Smooth muscle cell (in vitro differentiated cells): ENCODE measurements at regions not wholly inside any gene's neighbourhood (a gene's known extent, or its start where the extent isn't known, plus 50 kb on each side); places are given as distances from the start of the nearest gene placed in this dataset.

Experiments
- DNase-seq: peaks from one replicate; lab custom pipeline; 2025; ENCODE audit not compliant: unreplicated experiment; lab: John Stamatoyannopoulos, UW
- H2AFZ ChIP-seq: fragments of 200-600 bp; sonication (generic); 2 replicates; pipeline ENCODE4 v1.6.0; 2016; ENCODE audit warnings: antibody characterized with exemption, low read depth, mild to moderate bottlenecking
- H3F3A ChIP-seq: fragments of 200-600 bp; sonication (generic); 2 replicates; pipeline ENCODE4 v1.6.0; 2017; ENCODE audit warnings: antibody characterized with exemption, low read depth
- H3K27ac ChIP-seq: fragments of 200-600 bp; sonication (generic); 2 replicates; pipeline ENCODE4 v1.5.1; 2016; ENCODE audit warnings: low read depth, mild to moderate bottlenecking
- H3K27me3 ChIP-seq: fragments of 200-600 bp; sonication (generic); 2 replicates; pipeline ENCODE4 v1.6.1; 2016; ENCODE audit warnings: low read depth, mild to moderate bottlenecking
- H3K36me3 ChIP-seq: fragments of 200-600 bp; sonication (generic); 2 replicates; pipeline ENCODE4 v1.5.1; 2016; ENCODE audit warnings: low read depth
- H3K4me1 ChIP-seq: fragments of 200-600 bp; sonication (generic); 2 replicates; pipeline ENCODE4 v1.5.1; 2016; ENCODE audit warnings: low read depth
- H3K4me2 ChIP-seq: fragments of 200-600 bp; sonication (generic); 2 replicates; pipeline ENCODE4 v1.6.0; 2016; ENCODE audit warnings: mild to moderate bottlenecking
- H3K4me3 ChIP-seq: fragments of 200-600 bp; sonication (generic); 2 replicates; pipeline ENCODE4 v1.5.1; 2016; ENCODE audit warnings: mild to moderate bottlenecking
- H3K79me2 ChIP-seq: fragments of 200-600 bp; sonication (generic); 2 replicates; pipeline ENCODE4 v1.6.0; 2016; ENCODE audit warnings: low read depth, mild to moderate bottlenecking
- H3K9ac ChIP-seq: fragments of 200-600 bp; sonication (generic); 2 replicates; pipeline ENCODE4 v1.6.0; 2016; ENCODE audit warnings: low read depth
- H3K9me3 ChIP-seq: fragments of 200-600 bp; sonication (generic); replicated peaks from 2 replicates; pipeline ENCODE4 v1.5.1; 2016; ENCODE audit warnings: low read depth
- H4K20me1 ChIP-seq: fragments of 200-600 bp; sonication (generic); 2 replicates; pipeline ENCODE4 v1.6.0; 2016; ENCODE audit warnings: low read depth
- WGBS: methylation state at CpG from one replicate; pipeline ENCODE4 v1.1.7; 2016; ENCODE audit warnings: low lambda C conversion rate; 5-methylcytosine and 5-hydroxymethylcytosine counted together
- TF ChIP-seq, protein P1 (sequence below): fragments of 200-600 bp; sonication (generic); IDR thresholded peaks from 2 replicates; pipeline ENCODE4 v1.5.1; 2017; ENCODE audit warnings: borderline replicate concordance, mild to moderate bottlenecking, antibody characterized with exemption; ENCODE audit not compliant: insufficient read depth, poor library complexity, severe bottlenecking

DNA sequence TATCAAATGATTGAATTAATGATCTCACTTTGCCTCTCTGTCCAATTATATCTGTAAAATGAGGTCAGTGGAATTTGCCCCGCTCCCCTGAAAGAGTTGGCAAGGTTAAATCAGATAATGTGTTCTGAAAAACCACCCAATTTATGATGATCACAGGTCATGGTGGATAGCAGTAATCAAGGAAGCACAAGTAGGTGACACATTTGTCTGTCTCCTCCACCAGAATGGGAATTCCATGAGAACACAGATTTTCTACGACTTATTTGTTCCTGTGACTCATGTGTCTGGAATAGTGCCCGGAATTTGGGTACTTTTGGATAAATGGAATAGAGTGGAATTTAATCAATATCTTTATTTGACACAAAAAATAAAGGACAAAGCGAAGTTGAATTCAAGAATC, 220.9 kb upstream of the SUCLG2 start:
- Histone ChIP-seq H3K79me2 (no peaks in the 10 kb centered on the region), H3K4me2 (no peak overlapping the region), H3F3A (no peaks in the 10 kb centered on the region), H2AFZ (no peak overlapping the region), H4K20me1 (no peaks in the 10 kb centered on the region), H3K27me3 (no peaks in the 10 kb centered on the region), H3K9ac (no peak overlapping the region), H3K9me3 (no peaks in the 10 kb centered on the region), H3K4me3 (no peak overlapping the region), H3K27ac (no peak overlapping the region), H3K36me3 (no peaks in the 10 kb centered on the region), H3K4me1 (no peaks in the 10 kb centered on the region)
- TF ChIP-seq, protein P1, sequence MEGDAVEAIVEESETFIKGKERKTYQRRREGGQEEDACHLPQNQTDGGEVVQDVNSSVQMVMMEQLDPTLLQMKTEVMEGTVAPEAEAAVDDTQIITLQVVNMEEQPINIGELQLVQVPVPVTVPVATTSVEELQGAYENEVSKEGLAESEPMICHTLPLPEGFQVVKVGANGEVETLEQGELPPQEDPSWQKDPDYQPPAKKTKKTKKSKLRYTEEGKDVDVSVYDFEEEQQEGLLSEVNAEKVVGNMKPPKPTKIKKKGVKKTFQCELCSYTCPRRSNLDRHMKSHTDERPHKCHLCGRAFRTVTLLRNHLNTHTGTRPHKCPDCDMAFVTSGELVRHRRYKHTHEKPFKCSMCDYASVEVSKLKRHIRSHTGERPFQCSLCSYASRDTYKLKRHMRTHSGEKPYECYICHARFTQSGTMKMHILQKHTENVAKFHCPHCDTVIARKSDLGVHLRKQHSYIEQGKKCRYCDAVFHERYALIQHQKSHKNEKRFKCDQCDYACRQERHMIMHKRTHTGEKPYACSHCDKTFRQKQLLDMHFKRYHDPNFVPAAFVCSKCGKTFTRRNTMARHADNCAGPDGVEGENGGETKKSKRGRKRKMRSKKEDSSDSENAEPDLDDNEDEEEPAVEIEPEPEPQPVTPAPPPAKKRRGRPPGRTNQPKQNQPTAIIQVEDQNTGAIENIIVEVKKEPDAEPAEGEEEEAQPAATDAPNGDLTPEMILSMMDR = no peak
- DNase-seq = no peak
- WGBS = 75% methylated on average over 4 of the region's 4 CpGs

DNA sequence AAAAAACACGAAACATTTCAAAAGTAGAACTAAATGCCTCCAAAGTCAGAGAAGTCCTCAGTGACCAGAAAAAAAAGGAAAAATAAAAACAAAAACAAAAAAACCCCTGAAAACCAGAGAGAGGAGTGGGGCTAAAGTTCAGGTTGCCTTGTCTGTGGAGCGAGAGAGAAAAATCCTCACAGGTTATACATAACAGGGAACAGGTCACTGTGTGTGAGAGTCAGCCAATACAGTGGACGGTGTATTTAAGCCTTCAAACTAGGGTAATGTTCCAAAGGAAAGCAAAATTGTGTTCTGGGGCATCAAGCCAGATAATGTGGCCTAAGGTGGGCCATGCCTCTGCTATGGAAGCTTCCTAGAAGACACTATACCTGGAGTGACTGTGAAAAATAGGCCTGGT, 216.1 kb upstream of the SUCLG2 start:
- no peak overlapping the region for H3K4me3 ChIP-seq
- WGBS = 99% methylated on average over 3 of the region's 3 CpGs

DNA sequence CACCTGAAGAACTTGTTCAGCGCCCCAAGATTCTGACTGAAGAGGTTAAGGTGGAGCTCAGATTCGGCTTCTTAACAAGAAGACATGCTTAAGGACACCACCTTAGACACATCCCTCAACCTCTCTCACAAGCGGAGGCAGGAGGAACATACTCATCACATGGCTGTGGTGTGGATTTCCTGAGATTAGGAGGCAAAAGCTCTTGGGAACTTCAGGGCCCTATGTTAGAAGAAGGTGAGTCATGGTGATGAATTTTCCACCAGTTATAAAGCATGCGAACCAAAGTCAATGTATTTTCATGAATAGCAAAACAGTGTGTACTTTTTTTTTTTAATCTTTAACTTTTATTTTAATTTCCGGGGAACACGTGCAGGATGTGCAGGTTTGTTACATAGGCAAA, 212.2 kb upstream of the SUCLG2 start:
- no peaks in the 10 kb centered on the region for H3K36me3 ChIP-seq
- 88% methylated on average over 6 of the region's 6 CpGs for WGBS
- no peaks in the 10 kb centered on the region for H3K79me2 ChIP-seq
- no peaks in the 10 kb centered on the region for H3K27me3 ChIP-seq
- H3K9ac ChIP-seq = no peak overlapping the region
- no peak overlapping the region for H3K4me2 ChIP-seq
- H3F3A ChIP-seq = no peaks in the 10 kb centered on the region
- no peak for DNase-seq
- TF ChIP-seq, protein P1 = no peak
- H3K9me3 ChIP-seq = no peaks in the 10 kb centered on the region
- no peak overlapping the region for H3K27ac ChIP-seq
- H3K4me1 ChIP-seq = no peaks in the 10 kb centered on the region
- no peaks in the 10 kb centered on the region for H4K20me1 ChIP-seq
- no peak overlapping the region for H3K4me3 ChIP-seq
- H2AFZ ChIP-seq = no peak overlapping the region

More for the DNA sequence above, 216.1 kb upstream of the SUCLG2 start:
- Histone ChIP-seq H3F3A (no peaks in the 10 kb centered on the region), H4K20me1 (no peaks in the 10 kb centered on the region), H3K9me3 (no peaks in the 10 kb centered on the region), H3K79me2 (no peaks in the 10 kb centered on the region), H3K36me3 (no peaks in the 10 kb centered on the region), H3K4me2 (no peak overlapping the region), H2AFZ (no peak overlapping the region), H3K27ac (no peak overlapping the region), H3K9ac (no peak overlapping the region), H3K27me3 (no peaks in the 10 kb centered on the region), H3K4me1 (no peaks in the 10 kb centered on the region)
- DNase-seq = no peak
- TF ChIP-seq, protein P1 = no peak

DNA sequence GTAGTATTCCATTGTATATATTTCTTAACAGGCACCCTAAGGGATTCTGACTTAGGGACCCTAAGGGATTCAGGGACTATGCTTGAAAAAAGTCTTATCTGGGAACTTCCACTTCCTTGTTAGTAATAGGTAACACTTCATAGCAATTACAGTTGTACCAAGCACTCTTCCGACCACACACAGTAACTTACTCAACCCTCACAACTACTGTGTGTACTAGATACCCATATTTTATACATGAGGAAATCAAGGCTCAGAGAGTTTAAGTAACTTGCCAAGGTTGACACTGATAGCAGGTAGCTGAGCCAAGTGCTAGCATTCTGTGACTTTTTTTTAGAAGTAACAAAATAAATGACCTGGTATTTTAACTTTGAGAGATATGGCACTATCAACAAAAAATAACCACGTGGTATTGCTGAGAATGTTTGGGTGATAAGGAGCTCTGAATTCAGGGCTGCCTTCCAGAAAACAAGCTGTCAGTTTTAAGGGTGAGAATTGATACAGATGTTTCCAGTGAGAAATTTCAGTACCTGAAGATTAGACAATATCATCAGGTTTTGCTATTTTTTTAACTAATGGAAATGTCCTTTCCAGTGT, 210.3 kb upstream of the SUCLG2 start:
- TF ChIP-seq, protein P1 = no peak
- Histone ChIP-seq H3K9ac (no peak overlapping the region), H3K9me3 (no peaks in the 10 kb centered on the region), H3K4me2 (no peak overlapping the region), H3K79me2 (no peaks in the 10 kb centered on the region), H3K27ac (no peak overlapping the region), H2AFZ (no peak overlapping the region), H3K4me3 (no peak overlapping the region), H3K27me3 (no peaks in the 10 kb centered on the region), H4K20me1 (no peaks in the 10 kb centered on the region), H3K4me1 (no peaks in the 10 kb centered on the region), H3F3A (no peaks in the 10 kb centered on the region), H3K36me3 (no peaks in the 10 kb centered on the region)
- 68% methylated on average over 2 of the region's 2 CpGs for WGBS
- no peak for DNase-seq
